Mucosa of stomach (tissue), 1 donor: ENCODE measurements at regions not wholly inside any gene's neighbourhood (a gene's known extent, or its start where the extent isn't known, plus 50 kb on each side); places are given as distances from the start of the nearest gene placed in this dataset.
"Not testable (repeated sequence)": the region's sequence is repeated elsewhere in the genome, so short reads cannot be mapped to it uniquely, and the experiment has no call there.

ENCODE experiments used
- H3K27me3 ChIP-seq: one replicate; pipeline ENCODE4 v1.7.0; 2013; ENCODE audit warnings: mild to moderate bottlenecking, low read length; ENCODE audit not compliant: control insufficient read depth, insufficient read depth
- H3K36me3 ChIP-seq: one replicate; pipeline ENCODE4 v1.7.0; 2013; ENCODE audit warnings: low read length; ENCODE audit not compliant: control insufficient read depth, insufficient read depth
- H3K4me1 ChIP-seq: one replicate; pipeline ENCODE4 v1.7.0; 2013; ENCODE audit warnings: mild to moderate bottlenecking, low read length; ENCODE audit not compliant: control insufficient read depth, insufficient read depth
- H3K4me3 ChIP-seq: one replicate; pipeline ENCODE4 v1.7.0; 2013; ENCODE audit warnings: low read length
- H3K9ac ChIP-seq: one replicate; pipeline ENCODE4 v1.7.0; 2013; ENCODE audit warnings: mild to moderate bottlenecking, low read length, moderate library complexity
- H3K9me3 ChIP-seq: one replicate; pipeline ENCODE4 v1.7.0; 2013; ENCODE audit warnings: mild to moderate bottlenecking, low read length, moderate library complexity; ENCODE audit not compliant: control insufficient read depth
- donor health status: Pancreatic carcinoma.

DNA sequence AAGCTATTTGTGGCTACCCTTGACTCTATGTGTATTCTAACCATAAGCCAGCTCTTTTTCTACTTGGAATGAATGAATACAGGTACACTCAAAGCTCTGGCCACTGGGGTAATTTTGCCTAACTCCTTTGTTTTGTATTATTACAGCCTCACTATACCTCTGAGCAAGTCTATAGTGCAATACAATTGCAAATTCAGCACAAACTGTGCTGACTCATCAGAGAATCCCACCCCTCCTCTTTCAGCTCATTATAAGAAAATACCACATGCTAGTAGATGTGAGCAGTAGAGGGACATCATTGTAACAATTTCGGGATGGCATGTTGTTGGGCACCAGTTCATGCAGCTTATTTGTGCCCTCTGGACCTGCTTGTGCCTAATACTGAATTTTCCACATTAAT lies 1382.2 kb downstream of the SLITRK5 start:
- H3K36me3 ChIP-seq, result no peaks in the 10 kb centered on the region
- H3K4me1 ChIP-seq, result no peaks in the 10 kb centered on the region
- no peak overlapping the region for H3K9ac ChIP-seq
- H3K27me3 ChIP-seq, result no peaks in the 10 kb centered on the region
- H3K4me3 ChIP-seq, result no peak overlapping the region
- no peaks in the 10 kb centered on the region for H3K9me3 ChIP-seq

DNA sequence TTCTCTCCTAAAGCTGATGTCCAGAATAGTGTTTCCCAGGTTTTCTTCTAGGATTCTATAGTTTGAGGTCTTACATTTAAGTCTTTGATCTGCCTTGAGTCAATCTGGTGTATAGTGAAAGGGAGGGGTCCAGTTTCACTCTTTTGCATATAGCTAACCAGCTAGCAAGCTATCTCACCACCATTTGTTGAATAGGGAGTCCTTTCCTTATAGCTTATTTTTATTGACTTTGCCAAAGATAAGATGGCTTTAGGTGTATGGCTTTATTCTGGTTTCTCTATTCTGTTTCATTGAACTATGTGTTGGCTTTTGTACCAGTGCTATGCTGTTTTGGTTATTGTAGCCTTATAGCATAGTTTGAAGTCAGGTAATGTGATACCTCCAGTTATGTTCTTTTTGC lies 1386.1 kb downstream of the SLITRK5 start:
- no peak overlapping the region for H3K9ac ChIP-seq
- no peaks in the 10 kb centered on the region for H3K4me1 ChIP-seq
- no peaks in the 10 kb centered on the region for H3K9me3 ChIP-seq

DNA sequence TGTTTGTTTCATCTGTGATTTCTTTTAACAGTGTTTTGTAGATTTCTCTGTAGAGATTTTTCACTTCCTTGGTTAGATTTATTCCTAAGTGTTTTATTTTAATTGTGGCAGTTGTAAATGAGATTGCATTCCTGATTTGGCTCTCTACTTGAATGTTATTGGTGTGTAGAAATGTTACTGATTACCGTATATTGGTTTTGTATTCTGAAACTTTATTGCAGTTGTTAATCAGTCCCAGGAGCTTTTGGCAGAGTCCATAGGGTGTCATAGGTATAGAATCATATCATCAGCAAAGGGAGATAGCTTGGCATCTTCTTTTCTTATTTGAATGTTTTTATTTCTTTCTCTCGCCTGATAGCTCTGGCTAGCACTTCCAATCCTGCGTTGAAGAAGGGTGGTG lies 1386.7 kb downstream of the SLITRK5 start:
- no peaks in the 10 kb centered on the region for H3K9me3 ChIP-seq
- no peaks in the 10 kb centered on the region for H3K4me1 ChIP-seq
- H3K36me3 ChIP-seq, result no peaks in the 10 kb centered on the region
- H3K27me3 ChIP-seq, result no peaks in the 10 kb centered on the region
- H3K4me3 ChIP-seq, result no peak overlapping the region
- no peak overlapping the region for H3K9ac ChIP-seq

More for the DNA sequence above, 1386.1 kb downstream of the SLITRK5 start:
- no peak overlapping the region for H3K4me3 ChIP-seq
- H3K36me3 ChIP-seq, result no peaks in the 10 kb centered on the region
- no peaks in the 10 kb centered on the region for H3K27me3 ChIP-seq

DNA sequence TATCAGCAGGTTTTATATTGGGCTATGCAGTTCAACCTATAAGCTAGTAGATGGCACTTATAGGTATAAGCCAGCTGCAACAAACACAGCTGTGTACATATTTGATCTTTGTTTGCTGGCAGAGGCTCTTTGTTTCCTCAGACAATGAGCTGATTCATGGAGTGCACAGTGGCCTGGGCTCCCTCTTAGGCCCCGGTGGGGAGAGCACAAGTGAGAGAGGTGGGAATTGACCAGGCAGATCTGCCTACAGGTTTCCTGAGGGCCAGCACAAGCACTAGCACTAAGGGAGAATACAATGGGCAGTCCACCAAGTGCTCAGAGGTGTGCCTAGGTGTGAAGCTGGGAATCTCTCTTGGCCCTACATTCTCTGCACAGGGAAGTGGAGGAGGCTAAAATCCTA lies 1390.7 kb downstream of the SLITRK5 start:
- Histone ChIP-seq H3K9ac (no peak overlapping the region), H3K27me3 (no peaks in the 10 kb centered on the region), H3K36me3 (no peaks in the 10 kb centered on the region), H3K9me3 (no peaks in the 10 kb centered on the region), H3K4me1 (no peaks in the 10 kb centered on the region), H3K4me3 (no peak overlapping the region)

DNA sequence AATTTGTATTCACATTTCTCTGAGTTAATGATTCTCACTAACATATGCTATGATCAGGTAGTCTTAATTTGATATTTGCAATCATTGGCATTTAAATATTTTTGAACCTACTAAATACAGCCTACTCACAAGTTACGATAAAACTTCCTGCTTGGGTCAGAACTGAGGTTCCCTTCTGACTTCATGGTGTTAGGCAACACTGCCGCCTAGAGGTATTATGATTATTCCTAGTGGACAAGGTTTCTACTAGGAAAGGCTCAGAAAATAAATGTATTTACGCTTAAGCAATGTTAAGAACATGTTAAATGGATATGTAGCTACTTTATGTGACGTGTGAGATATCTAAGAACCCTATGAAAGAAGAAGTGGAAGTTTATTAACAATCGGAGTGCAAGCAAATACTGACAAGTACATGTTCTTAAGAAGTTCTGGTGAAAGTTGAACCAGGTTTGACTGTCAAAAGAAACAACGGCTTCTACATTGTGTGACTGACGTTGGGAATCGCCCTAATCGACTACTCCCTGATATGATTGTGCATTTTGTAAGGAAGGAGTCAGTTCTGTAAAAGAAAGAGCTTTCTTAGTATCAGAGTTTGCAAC lies 1395.8 kb downstream of the SLITRK5 start:
- Histone ChIP-seq H3K4me1 (no peaks in the 10 kb centered on the region), H3K27me3 (no peaks in the 10 kb centered on the region), H3K9ac (no peak overlapping the region), H3K9me3 (no peaks in the 10 kb centered on the region), H3K36me3 (no peaks in the 10 kb centered on the region), H3K4me3 (no peak overlapping the region)

DNA sequence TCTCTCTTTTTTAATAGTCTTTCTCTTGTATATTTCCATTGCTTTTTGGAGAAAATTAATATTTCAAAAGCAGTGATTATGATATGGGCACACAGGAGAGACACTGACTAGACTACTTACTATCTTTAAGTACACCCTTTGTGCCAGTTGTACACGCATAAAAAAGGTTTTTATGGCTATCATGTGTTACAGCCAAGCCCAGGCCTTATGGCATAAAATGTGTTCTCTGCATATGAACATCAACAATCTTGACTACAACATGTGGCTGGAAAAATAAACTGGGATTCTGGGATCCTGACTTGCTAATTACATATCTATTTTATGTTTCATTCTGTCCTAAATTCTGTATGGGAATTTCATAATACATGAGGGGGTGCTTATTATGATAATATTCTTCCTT lies 1401.8 kb downstream of the SLITRK5 start:
- Histone ChIP-seq H3K4me3 (no peak overlapping the region), H3K9me3 (no peaks in the 10 kb centered on the region), H3K4me1 (no peaks in the 10 kb centered on the region), H3K9ac (no peak overlapping the region), H3K27me3 (no peaks in the 10 kb centered on the region), H3K36me3 (no peaks in the 10 kb centered on the region)

DNA sequence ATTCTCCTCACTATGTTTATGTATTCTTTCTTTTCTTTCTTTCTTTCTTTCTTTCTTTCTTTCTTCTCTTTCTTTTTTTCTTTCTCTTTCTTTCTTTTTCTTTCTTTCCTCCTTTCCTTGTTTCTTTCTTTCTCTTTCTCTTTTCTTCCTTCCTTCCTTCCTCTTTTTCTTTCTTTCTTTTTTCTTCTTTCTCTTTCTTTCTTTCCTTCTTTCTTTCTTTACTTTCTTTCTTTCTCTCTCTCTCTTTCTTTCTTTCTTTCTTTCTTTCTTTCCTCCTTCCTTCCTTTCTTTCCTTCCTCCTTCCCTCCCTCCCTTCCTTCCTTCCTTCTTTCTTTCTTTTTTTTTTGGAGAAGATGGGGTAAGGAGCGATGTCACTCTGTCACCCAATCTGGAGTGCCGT lies 1405.5 kb downstream of the SLITRK5 start:
- H3K9ac ChIP-seq, result no peak overlapping the region
- no peaks in the 10 kb centered on the region for H3K4me1 ChIP-seq
- no peaks in the 10 kb centered on the region for H3K36me3 ChIP-seq
- no peak overlapping the region for H3K4me3 ChIP-seq
- H3K9me3 ChIP-seq, result no peaks in the 10 kb centered on the region
- H3K27me3 ChIP-seq, result no peaks in the 10 kb centered on the region

DNA sequence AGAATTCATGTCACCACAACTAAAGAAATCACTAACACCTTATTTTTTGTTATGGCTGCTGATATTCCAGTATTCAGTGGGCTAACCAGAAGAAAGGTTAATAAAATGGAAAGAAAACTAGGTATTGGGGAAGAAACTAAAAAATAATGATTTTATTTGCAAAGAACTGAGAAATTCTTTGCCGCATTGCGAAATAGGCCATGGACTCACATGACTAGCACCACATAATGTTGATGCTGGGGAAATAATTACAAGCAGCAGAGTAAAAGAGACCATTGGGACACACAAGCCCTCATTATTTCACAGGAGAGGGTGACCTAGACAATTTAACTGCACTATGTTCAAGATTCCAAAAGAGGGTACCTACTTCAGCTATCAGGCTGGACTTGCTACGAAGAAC lies 1411.5 kb downstream of the SLITRK5 start:
- H3K9me3 ChIP-seq, result no peaks in the 10 kb centered on the region
- H3K4me1 ChIP-seq, result no peaks in the 10 kb centered on the region
- no peak overlapping the region for H3K4me3 ChIP-seq
- H3K36me3 ChIP-seq, result no peaks in the 10 kb centered on the region
- H3K27me3 ChIP-seq, result no peaks in the 10 kb centered on the region
- no peak overlapping the region for H3K9ac ChIP-seq

DNA sequence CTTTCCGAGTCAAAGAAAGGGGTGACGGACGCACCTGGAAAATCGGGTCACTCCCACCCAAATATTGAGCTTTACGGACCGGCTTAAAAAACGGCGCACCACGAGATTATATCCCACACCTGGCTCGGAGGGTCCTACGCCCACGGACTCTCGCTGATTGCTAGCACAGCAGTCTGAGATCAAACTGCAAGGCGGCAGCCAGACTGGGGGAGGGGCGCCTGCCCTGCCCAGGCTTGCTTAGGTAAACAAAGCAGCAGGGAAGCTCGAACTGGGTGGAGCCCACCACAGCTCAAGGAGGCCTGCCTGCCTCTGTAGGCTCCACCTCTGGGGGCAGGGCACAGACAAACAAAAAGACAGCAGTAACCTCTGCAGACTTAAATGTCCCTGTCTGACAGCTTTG lies 1416.9 kb downstream of the SLITRK5 start:
- H3K9ac ChIP-seq, H3K27me3 ChIP-seq, H3K36me3 ChIP-seq, H3K4me3 ChIP-seq, H3K4me1 ChIP-seq, H3K9me3 ChIP-seq: not testable (repeated sequence)

DNA sequence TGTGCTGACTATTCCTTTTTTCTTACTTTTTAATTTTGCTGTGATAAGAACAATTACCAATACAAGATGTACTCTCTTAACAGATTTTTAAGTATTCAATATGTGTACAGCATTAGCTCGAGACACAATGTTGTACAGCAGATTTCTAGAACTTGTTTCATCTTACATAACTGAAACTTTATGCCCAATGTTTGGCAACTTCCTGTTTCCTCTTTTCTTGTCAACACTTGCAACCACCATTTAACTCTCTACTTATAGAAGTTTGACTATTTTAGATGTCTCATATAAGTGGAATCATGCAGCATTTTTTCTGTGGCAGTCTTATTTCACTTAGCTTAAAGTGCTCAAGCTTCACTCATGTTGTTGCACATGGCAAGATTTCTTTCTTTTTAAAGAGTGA lies 1426.8 kb downstream of the SLITRK5 start:
- Histone ChIP-seq H3K9me3 (no peaks in the 10 kb centered on the region), H3K4me1 (no peaks in the 10 kb centered on the region), H3K4me3 (no peak overlapping the region), H3K36me3 (no peaks in the 10 kb centered on the region), H3K27me3 (no peaks in the 10 kb centered on the region), H3K9ac (no peak overlapping the region)

DNA sequence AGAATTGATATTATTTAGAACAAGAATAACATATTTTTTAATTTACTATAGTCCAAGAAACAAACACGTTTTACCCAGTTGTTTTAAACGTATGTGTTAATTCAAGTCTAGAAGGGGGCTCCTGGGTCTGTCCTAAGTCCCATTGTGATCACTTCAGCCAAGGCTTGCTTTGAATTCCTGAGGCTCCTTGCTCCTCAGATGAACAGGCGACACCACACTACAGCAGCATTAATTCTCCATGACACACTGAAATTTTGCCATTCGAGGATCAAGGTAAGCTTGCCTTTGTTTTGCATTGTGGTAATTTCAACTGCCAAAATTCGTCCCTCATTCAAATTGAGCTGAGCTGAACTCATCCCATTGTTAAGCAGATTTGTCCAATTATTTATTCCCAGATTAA lies 1442.6 kb downstream of the SLITRK5 start:
- H3K9ac ChIP-seq, result no peak overlapping the region
- H3K27me3 ChIP-seq, result no peaks in the 10 kb centered on the region
- no peaks in the 10 kb centered on the region for H3K36me3 ChIP-seq
- H3K4me1 ChIP-seq, result no peaks in the 10 kb centered on the region
- no peaks in the 10 kb centered on the region for H3K9me3 ChIP-seq
- H3K4me3 ChIP-seq, result no peak overlapping the region

DNA sequence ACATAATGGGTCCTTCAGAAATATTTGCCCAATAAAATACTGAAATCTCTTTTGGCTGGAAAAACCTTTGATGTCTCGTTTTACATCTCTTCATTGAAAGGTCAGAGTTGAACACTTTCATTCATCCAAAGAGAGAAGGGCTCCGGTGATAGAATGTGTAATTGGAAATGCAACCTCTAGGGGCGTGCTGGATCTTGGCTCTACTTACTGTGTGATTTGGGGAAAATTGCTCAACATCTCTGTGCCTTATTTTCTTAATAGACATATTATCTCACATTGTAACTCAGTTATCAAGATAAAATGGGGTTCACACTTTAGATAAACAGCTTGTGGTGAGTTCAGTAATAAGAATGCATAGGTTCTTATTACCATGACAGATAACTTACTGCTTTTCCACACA lies 1444.1 kb downstream of the SLITRK5 start:
- no peaks in the 10 kb centered on the region for H3K27me3 ChIP-seq
- H3K9ac ChIP-seq, result no peak overlapping the region
- no peaks in the 10 kb centered on the region for H3K9me3 ChIP-seq
- no peak overlapping the region for H3K4me3 ChIP-seq
- no peaks in the 10 kb centered on the region for H3K36me3 ChIP-seq
- H3K4me1 ChIP-seq, result no peaks in the 10 kb centered on the region

DNA sequence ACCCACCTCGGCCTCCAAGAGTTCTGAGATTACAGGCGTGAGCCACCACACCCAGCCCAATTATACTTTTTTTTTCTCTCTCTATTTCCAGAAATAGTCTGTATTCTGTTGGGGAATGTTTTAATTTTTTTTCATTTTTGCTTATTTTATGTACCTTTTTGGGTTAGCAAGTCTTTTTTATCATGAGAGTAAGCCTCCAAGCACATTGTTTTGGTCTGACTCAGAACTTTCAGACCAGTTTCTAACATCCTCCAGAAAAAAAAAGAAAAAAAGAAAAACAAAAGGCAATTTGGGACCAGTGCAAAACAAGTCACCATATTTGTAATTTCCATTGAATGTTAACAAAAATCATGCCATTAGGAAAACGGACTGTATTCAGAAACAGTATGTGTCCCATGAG lies 1465.5 kb downstream of the SLITRK5 start:
- no peaks in the 10 kb centered on the region for H3K36me3 ChIP-seq
- no peaks in the 10 kb centered on the region for H3K27me3 ChIP-seq
- H3K4me1 ChIP-seq, result no peaks in the 10 kb centered on the region
- H3K9me3 ChIP-seq, result no peaks in the 10 kb centered on the region
- no peak overlapping the region for H3K9ac ChIP-seq
- H3K4me3 ChIP-seq, result no peak overlapping the region
